22Rv1 (cell line): ENCODE measurements at regions not wholly inside any gene's neighbourhood (a gene's known extent, or its start where the extent isn't known, plus 50 kb on each side); places are given as distances from the start of the nearest gene placed in this dataset.

Experiments
- H3K27ac ChIP-seq: fragments of 450-650 bp; 2 replicates; pipeline ENCODE4 v1.5.1; 2017
- ZFX ChIP-seq: fragments of 450-650 bp; IDR thresholded peaks from 2 replicates; pipeline ENCODE4 v1.6.1; 2017; ENCODE audit warnings: antibody characterized with exemption, borderline replicate concordance
- TF ChIP-seq, protein P1 (sequence below): fragments of 450-650 bp; IDR thresholded peaks from 2 replicates; pipeline ENCODE4 v1.5.1; 2017; ENCODE audit warnings: mild to moderate bottlenecking

DNA sequence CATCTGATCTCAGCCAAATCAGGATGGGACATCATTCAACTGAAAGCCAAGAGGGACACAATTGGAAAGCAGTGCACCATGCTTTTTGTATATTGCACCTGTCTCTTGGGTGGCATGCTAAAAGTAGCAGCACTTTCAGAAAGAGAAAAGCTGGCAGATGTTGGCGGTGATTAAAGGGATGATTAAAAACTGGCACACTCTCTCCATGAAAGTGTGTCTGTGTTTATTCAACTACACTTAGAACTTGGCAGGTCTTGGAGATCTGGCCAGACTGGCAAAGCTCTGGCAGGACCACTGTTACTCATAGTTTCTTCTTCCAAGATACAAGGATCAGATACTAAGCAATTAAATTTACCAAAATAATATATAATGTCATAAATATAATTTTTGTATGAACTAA, 112.9 kb upstream of the ELAVL2 start:
- no peak overlapping the region for H3K27ac ChIP-seq
- TF ChIP-seq, protein P1, sequence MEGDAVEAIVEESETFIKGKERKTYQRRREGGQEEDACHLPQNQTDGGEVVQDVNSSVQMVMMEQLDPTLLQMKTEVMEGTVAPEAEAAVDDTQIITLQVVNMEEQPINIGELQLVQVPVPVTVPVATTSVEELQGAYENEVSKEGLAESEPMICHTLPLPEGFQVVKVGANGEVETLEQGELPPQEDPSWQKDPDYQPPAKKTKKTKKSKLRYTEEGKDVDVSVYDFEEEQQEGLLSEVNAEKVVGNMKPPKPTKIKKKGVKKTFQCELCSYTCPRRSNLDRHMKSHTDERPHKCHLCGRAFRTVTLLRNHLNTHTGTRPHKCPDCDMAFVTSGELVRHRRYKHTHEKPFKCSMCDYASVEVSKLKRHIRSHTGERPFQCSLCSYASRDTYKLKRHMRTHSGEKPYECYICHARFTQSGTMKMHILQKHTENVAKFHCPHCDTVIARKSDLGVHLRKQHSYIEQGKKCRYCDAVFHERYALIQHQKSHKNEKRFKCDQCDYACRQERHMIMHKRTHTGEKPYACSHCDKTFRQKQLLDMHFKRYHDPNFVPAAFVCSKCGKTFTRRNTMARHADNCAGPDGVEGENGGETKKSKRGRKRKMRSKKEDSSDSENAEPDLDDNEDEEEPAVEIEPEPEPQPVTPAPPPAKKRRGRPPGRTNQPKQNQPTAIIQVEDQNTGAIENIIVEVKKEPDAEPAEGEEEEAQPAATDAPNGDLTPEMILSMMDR, result no peak
- TF ChIP-seq ZFX, result no peak

DNA sequence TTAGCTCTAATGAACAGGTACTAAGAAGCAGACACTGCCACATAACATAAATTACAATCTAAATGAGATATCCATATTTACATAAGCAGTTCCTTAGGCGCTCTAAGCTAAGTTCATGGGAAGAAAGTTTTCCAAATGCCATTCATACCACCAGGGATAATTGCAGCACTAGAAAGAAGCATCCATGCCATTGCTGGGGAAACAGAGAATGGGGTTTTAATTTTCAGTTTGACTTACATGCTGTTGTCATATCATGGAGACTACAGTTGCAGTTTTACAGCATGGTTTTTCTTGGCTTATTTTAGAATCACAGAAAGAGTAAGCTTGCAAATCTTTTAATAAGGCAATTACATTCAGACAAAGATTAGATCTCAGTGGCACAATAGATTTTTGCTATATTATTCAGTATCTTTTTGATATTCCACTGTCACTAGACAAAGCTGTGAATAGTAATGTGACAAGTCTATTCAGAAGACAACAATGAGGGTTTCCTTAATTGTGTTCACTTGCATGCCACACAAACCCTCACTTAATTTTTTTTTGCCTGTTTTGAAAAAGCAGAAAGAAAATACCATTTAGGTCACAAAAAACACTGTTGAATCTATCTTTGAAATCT, 108.4 kb upstream of the ELAVL2 start:
- no peak overlapping the region for H3K27ac ChIP-seq
- TF ChIP-seq, protein P1, result no peak
- TF ChIP-seq ZFX, result no peak

DNA sequence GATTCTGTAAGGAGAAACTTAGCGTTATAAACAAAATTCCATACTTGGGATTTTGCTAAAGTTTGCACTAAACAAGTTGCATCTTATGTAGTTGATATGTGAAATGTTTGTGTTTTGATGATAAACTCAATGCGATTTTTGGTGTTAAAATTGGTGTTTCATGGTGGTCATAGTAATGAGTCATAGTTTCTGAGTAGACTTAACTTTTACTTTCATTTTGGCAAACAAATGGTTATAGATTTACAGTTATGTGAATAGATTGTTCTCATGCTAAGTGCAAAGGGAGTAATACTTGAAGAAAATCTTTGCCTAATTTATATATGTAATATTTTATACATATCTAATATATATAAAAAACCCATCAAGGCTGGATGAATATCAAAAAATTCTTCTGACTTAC, 107.3 kb upstream of the ELAVL2 start:
- H3K27ac ChIP-seq, result no peak overlapping the region
- TF ChIP-seq, protein P1, result no peak
- TF ChIP-seq ZFX, result no peak

GRCh38 chr9:23926368-23926767, 100.3 kb upstream of the ELAVL2 start:
- no peak overlapping the region for H3K27ac ChIP-seq
- TF ChIP-seq, protein P1, result no peak
- no peak for TF ChIP-seq ZFX

DNA sequence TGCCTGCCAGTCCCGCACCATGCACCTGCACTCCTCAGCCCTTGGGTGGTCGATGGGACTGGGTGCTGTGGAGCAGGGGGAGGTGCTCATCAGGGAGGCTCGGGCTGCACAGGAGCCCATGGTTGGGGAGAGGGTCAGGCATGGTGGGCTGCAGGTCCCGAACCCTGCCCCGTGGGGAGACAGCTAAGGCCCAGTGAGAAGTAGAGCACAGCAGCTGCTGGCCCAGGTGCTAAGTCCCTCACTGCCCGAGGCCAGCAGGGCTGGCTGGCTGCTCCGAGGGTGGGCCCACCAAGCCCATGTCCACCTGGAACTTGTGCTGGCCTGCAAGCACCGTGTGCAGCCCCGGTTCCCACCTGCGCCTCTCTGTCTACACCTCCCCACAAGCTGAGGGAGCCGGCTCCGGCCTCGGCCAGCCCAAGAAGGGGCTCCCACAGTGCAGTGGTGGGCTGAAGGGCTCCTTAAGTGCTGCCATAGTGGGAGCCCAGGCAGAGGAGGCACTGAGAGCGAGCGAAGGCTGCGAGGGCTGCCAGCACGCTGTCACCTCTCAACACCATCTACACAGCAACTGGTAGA, 88.5 kb upstream of the ELAVL2 start:
- H3K27ac ChIP-seq, result no peak overlapping the region
- TF ChIP-seq ZFX, result no peak
- TF ChIP-seq, protein P1, result no peak

DNA sequence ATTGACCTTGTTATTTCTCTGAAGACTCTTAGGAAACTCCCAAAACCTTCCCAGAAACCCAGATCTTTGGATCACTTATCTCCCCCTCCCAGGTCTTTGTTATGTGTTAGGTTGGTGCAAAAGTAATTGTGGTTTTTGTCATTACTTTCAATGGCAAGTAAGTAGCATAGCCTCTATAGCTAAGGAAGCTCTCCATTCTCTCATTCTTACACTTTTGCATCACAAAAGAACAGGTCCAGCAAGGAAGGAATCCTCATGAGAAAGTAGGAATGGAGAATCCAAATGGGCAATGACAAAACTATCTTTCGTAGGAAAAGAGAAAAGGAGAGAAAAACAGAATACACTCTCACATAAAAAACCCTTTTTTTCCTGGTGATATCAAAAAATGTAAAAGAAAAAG, 81.3 kb upstream of the ELAVL2 start:
- no peak overlapping the region for H3K27ac ChIP-seq
- no peak for TF ChIP-seq ZFX
- TF ChIP-seq, protein P1, result no peak

- TF ChIP-seq, protein P1, result no peak
- no peak for TF ChIP-seq ZFX
- H3K27ac ChIP-seq, result no peak overlapping the region
Observed at GRCh38 chr9:23887781-23888180, 61.7 kb upstream of the ELAVL2 start.
